Stomach smooth muscle (tissue), 2 donors: ENCODE measurements at regions not wholly inside any gene's neighbourhood (a gene's known extent, or its start where the extent isn't known, plus 50 kb on each side); places are given as distances from the start of the nearest gene placed in this dataset.

Source experiments
- H3K27ac ChIP-seq: one replicate; pipeline ENCODE4 v1.7.0; 2013; ENCODE audit warnings: mild to moderate bottlenecking, low read length, inconsistent platforms
- H3K27me3 ChIP-seq, 2 donors: one replicate each; pipeline ENCODE4 v1.7.0; 2013; ENCODE audit warnings: low read length in 2 of 2; ENCODE audit not compliant: insufficient read depth in 2 of 2, control insufficient read depth in 1 of 2
- H3K36me3 ChIP-seq, 2 donors: one replicate each; pipeline ENCODE4 v1.7.0; 2013; ENCODE audit warnings: low read length in 2 of 2; ENCODE audit not compliant: control insufficient read depth in 2 of 2, insufficient read depth in 2 of 2
- H3K4me1 ChIP-seq: one replicate; pipeline ENCODE4 v1.7.0; 2013; ENCODE audit warnings: low read length; ENCODE audit not compliant: control insufficient read depth, insufficient read depth
- H3K4me3 ChIP-seq, 2 donors: one replicate each; pipeline ENCODE4 v1.7.0; 2013; ENCODE audit warnings: low read length in 2 of 2
- H3K9ac ChIP-seq, 2 donors: one replicate each; pipeline ENCODE4 v1.7.0; 2013; ENCODE audit warnings: low read length in 2 of 2, mild to moderate bottlenecking in 1 of 2
- H3K9me3 ChIP-seq, 2 donors: one replicate each; pipeline ENCODE4 v1.7.0; 2013; ENCODE audit warnings: low read length in 2 of 2; ENCODE audit not compliant: control insufficient read depth in 2 of 2
- donor health status: healthy.
- donor health status: Pancreatic carcinoma.

GRCh38 chr11:133746663-133747306 is 98.5 kb downstream of the SPATA19 start:
- Histone ChIP-seq H3K27ac (no peak overlapping the region), H3K4me3 (no peak overlapping the region), H3K9ac (no peak overlapping the region), H3K9me3 (peaks cover 0 to 3% of the 10 kb centered on the region in 2 donors), H3K27me3 (peaks cover 0 to 3% of the 10 kb centered on the region in 2 donors), H3K4me1 (no peaks in the 10 kb centered on the region), H3K36me3 (no peaks in the 10 kb centered on the region)

DNA sequence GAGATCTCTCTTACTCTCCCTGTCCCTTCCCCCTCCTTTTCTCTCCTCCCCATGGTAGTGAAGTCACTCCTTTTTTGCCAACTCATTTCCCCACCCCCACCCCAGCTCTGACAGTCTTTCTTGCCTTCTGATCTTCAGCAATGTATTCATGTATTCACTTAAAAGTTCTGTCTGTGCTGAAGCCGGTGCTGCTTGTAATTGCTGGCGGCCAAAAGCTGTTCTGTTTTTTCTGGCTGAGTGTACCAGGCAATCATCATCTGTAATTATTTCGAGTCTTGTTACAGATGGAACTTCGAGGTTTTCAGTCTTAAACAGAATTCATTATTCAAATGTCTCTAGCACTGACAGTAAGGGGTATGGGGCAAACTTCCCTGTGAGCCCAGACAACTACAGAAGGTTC is 99.5 kb downstream of the SPATA19 start:
- Histone ChIP-seq H3K4me1 (no peaks in the 10 kb centered on the region), H3K36me3 (no peaks in the 10 kb centered on the region)

DNA sequence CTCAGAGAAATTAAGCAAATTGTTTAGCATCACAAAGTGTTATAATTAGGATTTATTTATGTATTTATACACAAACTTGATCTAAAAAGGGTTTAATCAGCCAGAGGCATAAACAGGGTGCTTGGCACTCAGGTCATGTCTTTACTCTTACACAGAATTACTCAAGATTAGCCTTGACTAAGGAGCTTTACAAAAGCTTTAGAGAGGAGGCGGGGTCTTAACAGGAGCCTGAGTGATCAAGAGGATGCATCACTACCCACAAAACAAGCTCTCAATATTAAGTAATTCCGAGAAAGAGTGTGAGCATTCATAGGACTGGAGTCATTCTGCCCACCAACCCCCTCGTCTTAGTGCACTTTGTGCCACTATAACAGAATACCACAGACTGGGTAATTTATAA is 103.0 kb downstream of the SPATA19 start:
- no peaks in the 10 kb centered on the region for H3K4me1 ChIP-seq
- H3K36me3 ChIP-seq, result no peaks in the 10 kb centered on the region
- H3K9ac ChIP-seq, result no peak overlapping the region
- no peaks in the 10 kb centered on the region for H3K9me3 ChIP-seq
- no peak overlapping the region for H3K27ac ChIP-seq
- no peaks in the 10 kb centered on the region for H3K27me3 ChIP-seq
- H3K4me3 ChIP-seq, result no peak overlapping the region

More for the DNA sequence above, 99.5 kb downstream of the SPATA19 start:
- peaks cover 0 to 3% of the 10 kb centered on the region in 2 donors for H3K27me3 ChIP-seq
- H3K9me3 ChIP-seq, result peaks cover 0 to 3% of the 10 kb centered on the region in 2 donors
- no peak overlapping the region for H3K27ac ChIP-seq
- no peak overlapping the region for H3K4me3 ChIP-seq
- no peak overlapping the region for H3K9ac ChIP-seq

DNA sequence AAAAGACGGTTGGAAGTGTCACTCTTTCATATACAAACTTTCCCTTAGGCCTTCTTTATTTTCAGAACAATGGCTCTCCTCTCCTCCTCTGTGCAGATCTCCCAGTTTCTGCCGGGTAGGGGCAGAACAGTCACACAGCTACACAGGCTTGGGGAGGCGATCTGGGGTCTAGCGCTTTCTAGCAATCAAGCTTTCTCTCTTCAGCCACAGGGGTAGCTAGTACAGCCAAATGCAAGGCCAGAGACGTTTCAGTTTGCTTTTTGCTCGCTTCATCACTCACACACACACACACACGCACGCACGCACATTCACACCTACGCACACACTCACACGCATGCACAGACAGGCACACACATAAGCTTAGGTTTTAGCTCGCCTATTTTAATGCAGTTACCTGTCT is 104.3 kb downstream of the SPATA19 start:
- H3K4me3 ChIP-seq, result no peak overlapping the region
- H3K36me3 ChIP-seq, result no peaks in the 10 kb centered on the region
- H3K9me3 ChIP-seq, result no peaks in the 10 kb centered on the region
- H3K27ac ChIP-seq, result no peak overlapping the region
- H3K4me1 ChIP-seq, result no peaks in the 10 kb centered on the region
- H3K9ac ChIP-seq, result no peak overlapping the region
- H3K27me3 ChIP-seq, result no peaks in the 10 kb centered on the region

DNA sequence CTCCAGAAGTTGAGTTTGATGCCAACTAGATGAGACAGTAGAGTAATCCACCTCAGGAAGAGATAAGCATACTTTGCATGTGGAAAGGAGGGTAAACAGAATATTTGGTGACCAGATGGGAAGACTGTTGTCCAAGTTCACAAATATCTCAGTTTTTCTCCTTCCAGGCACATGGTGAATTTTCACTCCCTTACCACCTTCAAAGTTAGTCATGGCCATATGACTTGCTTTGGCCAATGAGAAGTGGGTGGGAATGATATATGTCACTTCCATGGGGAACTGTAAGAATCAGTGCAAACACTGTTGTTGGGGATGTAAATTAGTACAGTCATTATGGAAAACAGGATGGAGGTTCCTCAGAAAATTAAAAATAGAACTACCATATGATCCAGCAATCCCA is 105.8 kb downstream of the SPATA19 start:
- Histone ChIP-seq H3K4me1 (no peaks in the 10 kb centered on the region), H3K9me3 (peaks cover 0 to 7% of the 10 kb centered on the region in 2 donors), H3K27me3 (peaks cover 0 to 3% of the 10 kb centered on the region in 2 donors), H3K4me3 (no peak overlapping the region), H3K36me3 (no peaks in the 10 kb centered on the region), H3K27ac (no peak overlapping the region), H3K9ac (no peak overlapping the region)

GRCh38 chr11:133738624-133739023 is 106.7 kb downstream of the SPATA19 start:
- Histone ChIP-seq H3K9ac (no peak overlapping the region), H3K36me3 (no peaks in the 10 kb centered on the region), H3K27me3 (peaks cover 0 to 3% of the 10 kb centered on the region in 2 donors), H3K4me1 (no peaks in the 10 kb centered on the region), H3K27ac (no peak overlapping the region), H3K4me3 (no peak overlapping the region), H3K9me3 (peaks cover 0 to 7% of the 10 kb centered on the region in 2 donors)

DNA sequence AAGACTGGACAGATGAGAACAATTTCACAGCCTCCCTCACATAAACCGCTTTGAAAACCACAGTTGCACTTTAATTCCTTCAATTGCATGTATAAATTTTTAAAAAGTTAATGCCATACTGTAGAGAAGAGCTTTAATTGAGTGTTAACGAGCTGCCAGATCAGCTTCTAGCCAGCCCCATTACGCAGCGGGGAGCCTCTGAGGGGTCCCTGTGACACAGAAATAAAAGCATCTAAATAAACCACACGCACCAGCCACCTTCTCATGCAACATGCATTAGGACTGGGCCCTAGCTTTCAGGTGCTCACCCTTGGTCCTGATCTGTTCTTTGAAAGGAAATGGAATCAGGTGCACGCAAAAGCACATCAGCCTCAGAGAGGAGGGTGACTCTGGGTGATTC is 111.7 kb downstream of the SPATA19 start:
- Histone ChIP-seq H3K9ac (no peak overlapping the region), H3K27me3 (peaks cover 0 to 3% of the 10 kb centered on the region in 2 donors), H3K9me3 (peaks cover 0 to 7% of the 10 kb centered on the region in 2 donors), H3K27ac (no peak overlapping the region), H3K36me3 (no peaks in the 10 kb centered on the region), H3K4me3 (no peak overlapping the region), H3K4me1 (no peaks in the 10 kb centered on the region)

DNA sequence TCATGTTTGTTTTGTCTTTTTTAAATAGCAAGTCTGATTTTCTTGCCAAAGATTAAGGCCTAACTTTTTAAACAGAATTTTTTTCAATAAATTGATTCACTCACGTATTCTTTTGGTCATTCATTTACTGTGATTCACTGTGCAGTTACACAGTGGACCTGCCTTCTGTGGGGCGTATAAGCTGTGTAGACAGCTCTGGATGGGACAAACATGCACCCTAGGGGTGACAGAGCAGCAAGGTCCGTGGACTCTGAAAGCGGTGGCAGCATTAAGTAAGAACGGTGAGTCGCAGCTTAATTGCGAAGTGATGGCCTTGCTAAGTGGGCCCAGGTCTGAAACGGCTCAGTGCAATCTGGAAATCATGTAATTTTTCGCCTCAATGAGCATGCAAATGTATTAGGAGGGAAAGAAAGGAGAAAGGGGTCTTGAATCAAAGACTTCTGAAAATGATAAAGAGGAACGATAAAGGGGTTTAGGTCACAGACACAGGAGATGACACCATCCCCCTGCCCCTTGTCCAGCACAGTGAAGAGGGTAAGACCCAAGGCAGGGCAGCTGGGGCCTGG is 113.1 kb downstream of the SPATA19 start:
- H3K27me3 ChIP-seq, result peaks cover 0 to 3% of the 10 kb centered on the region in 2 donors
- H3K36me3 ChIP-seq, result no peaks in the 10 kb centered on the region
- H3K27ac ChIP-seq, result no peak overlapping the region
- peaks cover 0 to 7% of the 10 kb centered on the region in 2 donors for H3K9me3 ChIP-seq
- no peak overlapping the region for H3K9ac ChIP-seq
- no peaks in the 10 kb centered on the region for H3K4me1 ChIP-seq
- H3K4me3 ChIP-seq, result no peak overlapping the region

DNA sequence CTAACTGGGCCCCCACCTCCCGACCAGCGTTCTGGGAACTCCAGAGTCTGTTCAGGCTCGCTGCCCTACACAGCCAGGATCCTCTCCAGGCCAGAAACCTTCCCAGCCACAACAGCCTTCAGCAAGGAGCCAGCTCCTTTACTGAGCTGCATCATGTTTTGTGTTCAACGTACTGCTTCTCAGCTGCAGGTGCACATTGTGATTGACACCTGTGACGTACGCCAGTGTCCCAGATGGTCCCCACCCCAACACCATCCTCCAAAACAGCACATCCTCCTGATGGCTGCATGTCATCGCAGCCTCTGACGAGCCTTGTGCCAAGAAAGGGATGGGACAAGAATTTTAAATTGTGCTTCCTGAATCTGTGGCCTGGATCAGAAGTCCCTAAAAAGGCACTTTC is 117.5 kb downstream of the SPATA19 start:
- H3K4me1 ChIP-seq, result no peaks in the 10 kb centered on the region
- H3K4me3 ChIP-seq, result no peak overlapping the region
- H3K27ac ChIP-seq, result no peak overlapping the region
- no peaks in the 10 kb centered on the region for H3K36me3 ChIP-seq
- no peaks in the 10 kb centered on the region for H3K9me3 ChIP-seq
- H3K9ac ChIP-seq, result no peak overlapping the region
- no peaks in the 10 kb centered on the region for H3K27me3 ChIP-seq

DNA sequence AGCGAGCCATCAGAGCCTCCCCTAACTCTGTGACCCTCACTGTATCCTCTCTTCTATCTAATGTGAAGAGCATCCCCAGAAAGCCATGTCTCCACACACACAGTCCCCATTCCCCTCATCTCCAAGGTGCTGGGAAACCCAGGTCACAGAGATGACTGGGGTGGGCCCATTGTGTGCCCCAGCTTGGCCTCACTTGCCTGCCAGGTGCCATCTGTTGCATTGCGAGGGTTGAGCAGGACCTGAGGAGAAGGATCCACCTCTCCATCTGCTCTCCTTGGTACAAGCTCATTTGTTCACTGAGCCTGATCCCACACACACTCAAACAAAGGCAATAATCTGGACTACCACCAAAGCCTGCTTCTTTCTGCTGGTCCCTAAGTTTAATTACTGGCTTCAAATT is 118.8 kb downstream of the SPATA19 start:
- Histone ChIP-seq H3K4me3 (no peak overlapping the region), H3K36me3 (no peaks in the 10 kb centered on the region), H3K27me3 (no peaks in the 10 kb centered on the region), H3K9me3 (no peaks in the 10 kb centered on the region), H3K9ac (no peak overlapping the region), H3K27ac (no peak overlapping the region), H3K4me1 (no peaks in the 10 kb centered on the region)

GRCh38 chr11:133724116-133724515 is 121.2 kb downstream of the SPATA19 start:
- H3K27ac ChIP-seq, result no peak overlapping the region
- no peaks in the 10 kb centered on the region for H3K9me3 ChIP-seq
- no peak overlapping the region for H3K4me3 ChIP-seq
- H3K4me1 ChIP-seq, result no peaks in the 10 kb centered on the region
- no peaks in the 10 kb centered on the region for H3K36me3 ChIP-seq
- H3K9ac ChIP-seq, result no peak overlapping the region
- H3K27me3 ChIP-seq, result no peaks in the 10 kb centered on the region
